Glutamatergic neuron (in vitro differentiated cells): ENCODE measurements at regions not wholly inside any gene's neighbourhood (a gene's known extent, or its start where the extent isn't known, plus 50 kb on each side); places are given as distances from the start of the nearest gene placed in this dataset.

ENCODE experiments used
- DNase-seq: peaks from one replicate; pipeline ENCODE4 v3.0.0; 2022
- H3K27ac Mint-ChIP-seq: one replicate; pipeline ENCODE4 v1.8.0; 2020; ENCODE audit warnings: mild to moderate bottlenecking, mixed read lengths, inconsistent platforms; ENCODE audit not compliant: unreplicated experiment
- H3K27me3 Mint-ChIP-seq: one replicate; pipeline ENCODE4 v1.8.0; 2020; ENCODE audit warnings: mild to moderate bottlenecking, moderate library complexity, mixed read lengths, inconsistent platforms; ENCODE audit not compliant: unreplicated experiment
- H3K36me3 Mint-ChIP-seq: one replicate; pipeline ENCODE4 v1.8.0; 2020; ENCODE audit warnings: mild to moderate bottlenecking, mixed read lengths, inconsistent platforms; ENCODE audit not compliant: unreplicated experiment
- H3K4me1 Mint-ChIP-seq: one replicate; pipeline ENCODE4 v1.8.0; 2020; ENCODE audit warnings: mild to moderate bottlenecking, low read depth, mixed read lengths, inconsistent platforms; ENCODE audit not compliant: unreplicated experiment
- H3K4me3 Mint-ChIP-seq: one replicate; pipeline ENCODE4 v1.8.0; 2020; ENCODE audit warnings: mild to moderate bottlenecking, mixed read lengths, inconsistent platforms; ENCODE audit not compliant: unreplicated experiment
- H3K9me3 Mint-ChIP-seq: one replicate; pipeline ENCODE4 v1.8.0; 2020; ENCODE audit warnings: mild to moderate bottlenecking, moderate library complexity, mixed read lengths, inconsistent platforms; ENCODE audit not compliant: unreplicated experiment
- CTCF ChIP-seq: fragments of 200-600 bp; sonication (generic); IDR thresholded peaks from one replicate; pipeline ENCODE4 v1.5.0; 2021; ENCODE audit not compliant: partially characterized antibody, unreplicated experiment

- Mint-ChIP-seq H3K4me1 (no peaks in the 10 kb centered on the region), H3K4me3 (no peak overlapping the region), H3K36me3 (no peaks in the 10 kb centered on the region), H3K9me3 (no peaks in the 10 kb centered on the region), H3K27ac (no peak overlapping the region), H3K27me3 (peaks cover 3% of the 10 kb centered on the region)
- no peak for TF ChIP-seq CTCF
- DNase-seq = no peak
Measured at GRCh38 chr4:26218677-26219605, 101.9 kb upstream of the RBPJ start.

DNA sequence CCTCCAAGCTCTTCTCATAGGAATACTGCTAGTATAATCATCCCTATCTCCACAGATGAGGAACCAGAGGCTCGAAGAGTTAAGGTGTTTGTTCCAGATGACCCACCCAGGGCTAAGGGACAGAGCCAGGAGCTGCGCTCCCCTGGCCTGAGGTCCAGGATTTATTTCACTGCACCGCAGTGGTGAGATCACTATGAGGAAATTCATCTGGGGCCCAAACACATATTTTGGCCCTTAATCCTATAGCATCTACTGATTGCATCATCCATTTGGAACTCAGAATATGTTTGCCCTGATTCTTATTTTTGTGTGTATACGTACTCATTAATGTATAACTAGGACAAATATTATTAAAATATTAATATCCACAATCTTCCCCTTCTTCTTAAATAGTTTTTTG, 100.1 kb upstream of the RBPJ start:
- Mint-ChIP-seq H3K9me3 (no peaks in the 10 kb centered on the region), H3K4me3 (no peak overlapping the region), H3K27me3 (peaks cover 3% of the 10 kb centered on the region), H3K36me3 (no peaks in the 10 kb centered on the region), H3K27ac (no peak overlapping the region), H3K4me1 (peaks cover 8% of the 10 kb centered on the region)
- no peak for TF ChIP-seq CTCF
- no peak for DNase-seq

- no peak for TF ChIP-seq CTCF
- Mint-ChIP-seq H3K4me3 (no peak overlapping the region), H3K9me3 (no peaks in the 10 kb centered on the region), H3K36me3 (no peaks in the 10 kb centered on the region), H3K4me1 (peaks cover 12% of the 10 kb centered on the region), H3K27me3 (no peaks in the 10 kb centered on the region), H3K27ac (no peak overlapping the region)
- no peak for DNase-seq
Measured at GRCh38 chr4:26223155-26223554, 97.7 kb upstream of the RBPJ start.

DNA sequence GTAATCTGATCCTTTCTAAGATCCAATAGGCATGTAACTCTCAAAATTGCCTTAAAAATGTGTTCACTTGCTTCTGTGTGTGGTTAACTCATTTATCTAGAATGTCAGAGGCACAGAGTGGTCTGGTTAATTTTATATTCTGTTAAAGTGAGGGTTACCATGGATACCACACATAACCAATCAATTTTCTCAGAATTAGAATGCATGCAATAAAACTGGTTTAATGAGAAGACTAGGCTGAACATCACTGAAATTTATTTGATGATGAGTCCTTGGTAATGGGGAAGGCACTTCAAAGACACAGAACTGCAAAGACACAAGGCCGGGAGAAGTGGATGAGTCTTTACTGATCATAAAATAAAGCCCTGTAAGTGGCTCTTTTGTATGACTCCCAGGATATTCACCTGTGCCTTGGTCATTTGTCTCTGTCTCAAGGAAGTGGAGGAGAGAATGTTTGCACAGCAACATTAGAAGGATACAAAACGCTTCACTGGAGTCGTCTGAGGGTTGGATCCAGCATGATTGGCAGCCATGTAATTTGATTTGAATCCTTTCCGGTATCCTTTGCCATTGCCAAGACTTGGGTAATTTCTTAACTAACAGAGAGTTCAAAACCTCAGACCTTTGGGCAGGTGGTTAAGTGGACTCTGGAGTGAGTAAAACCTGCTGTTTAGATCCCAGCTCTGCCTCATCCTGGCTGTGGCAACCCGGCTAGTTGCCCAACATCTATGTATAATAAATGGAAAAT, 94.0 kb upstream of the RBPJ start:
- Mint-ChIP-seq H3K27ac (no peak overlapping the region), H3K4me3 (no peak overlapping the region), H3K27me3 (no peaks in the 10 kb centered on the region)

More for the DNA sequence above, 94.0 kb upstream of the RBPJ start:
- Mint-ChIP-seq H3K36me3 (no peaks in the 10 kb centered on the region), H3K4me1 (peaks cover 12% of the 10 kb centered on the region), H3K9me3 (no peaks in the 10 kb centered on the region)
- no peak for TF ChIP-seq CTCF
- DNase-seq = no peak
